SK-N-MC (cell line): ENCODE measurements at regions not wholly inside any gene's neighbourhood (a gene's known extent, or its start where the extent isn't known, plus 50 kb on each side); places are given as distances from the start of the nearest gene placed in this dataset.

Experiments
- EZH2 ChIP-seq: fragments of 200-600 bp; sonication (generic); IDR thresholded peaks from one replicate; pipeline ENCODE4 v1.6.1; 2017; ENCODE audit warnings: antibody characterized with exemption
- FOXP2 ChIP-seq: optimal IDR thresholded peaks from 2 replicates; pipeline ENCODE3; 2011; ENCODE audit warnings: mild to moderate bottlenecking, moderate library complexity; ENCODE audit not compliant: insufficient read depth; ENCODE audit errors: extremely low read length, control extremely low read depth
- POLR2AphosphoS5 ChIP-seq: IDR thresholded peaks from 2 replicates; pipeline ENCODE4 v1.6.1; 2012; ENCODE audit warnings: mild to moderate bottlenecking, low read depth, low read length, borderline replicate concordance

- TF ChIP-seq EZH2 = no peak
- TF ChIP-seq POLR2AphosphoS5 = no peak
- TF ChIP-seq FOXP2 = no peak
Measured at GRCh38 chr3:193978486-193978885, 157.5 kb upstream of the HES1 start.
